ENCODE measurements at regions not wholly inside any gene's neighbourhood (a gene's known extent, or its start where the extent isn't known, plus 50 kb on each side); places are given as distances from the start of the nearest gene placed in this dataset.
"Not testable (repeated sequence)": the region's sequence is repeated elsewhere in the genome, so short reads cannot be mapped to it uniquely, and the experiment has no call there.

DNA sequence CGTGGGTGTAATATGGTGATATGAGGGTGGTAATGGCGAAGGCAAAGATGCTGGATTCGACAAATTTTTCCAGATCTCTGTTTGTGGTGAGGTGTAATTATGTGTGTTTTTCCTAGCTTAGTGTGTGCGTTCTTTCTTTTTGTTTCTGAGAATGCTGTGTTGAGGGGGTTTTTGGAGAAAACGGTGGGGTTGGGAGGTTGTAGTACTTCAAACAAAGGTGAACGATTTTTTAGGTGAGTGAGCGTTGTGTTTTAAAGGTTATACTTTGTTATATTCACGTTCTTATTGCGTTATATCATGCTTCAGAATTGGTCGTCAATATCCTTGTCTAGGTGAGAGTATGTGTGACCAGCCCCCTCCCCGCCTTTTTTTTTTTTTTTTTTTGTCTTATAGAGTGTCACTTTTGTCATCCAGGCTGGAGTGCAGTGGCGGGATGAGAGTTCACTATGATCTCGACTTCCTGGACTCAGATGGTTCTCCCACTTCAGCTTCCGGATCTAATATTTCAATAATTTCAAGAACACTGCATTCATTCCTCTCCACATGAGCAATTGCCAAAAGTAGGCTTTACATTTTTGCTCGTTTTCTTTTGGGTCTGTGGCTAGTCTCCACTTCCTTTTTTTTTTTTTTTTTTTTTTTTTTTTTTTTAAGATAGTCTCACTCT lies 82.2 kb upstream of the RNU2-1 start:
- no peak for DNase-seq (ENCODE audit: low spot score)

DNA sequence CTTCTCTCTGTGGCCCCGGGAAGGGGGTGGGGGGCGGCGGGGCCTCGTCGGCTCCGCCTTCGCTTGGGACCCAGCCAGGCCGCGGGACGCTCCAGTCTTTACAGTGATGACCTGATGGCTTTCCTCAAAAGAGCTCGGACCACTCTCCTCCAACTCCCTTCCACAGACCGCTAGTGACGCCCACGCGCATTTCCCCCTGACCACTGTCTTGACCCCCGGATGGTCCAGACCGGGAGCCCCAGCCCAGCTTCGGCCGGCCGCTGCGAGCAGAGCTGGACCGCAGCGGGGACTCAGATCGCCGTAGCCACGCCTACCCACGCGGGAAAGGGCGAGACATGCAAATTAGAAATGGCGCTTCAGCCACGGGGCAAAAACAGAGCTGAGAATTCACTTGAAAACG lies 81.6 kb upstream of the RNU2-1 start:
- DNase-seq (ENCODE audit: low spot score), result no peak

DNA sequence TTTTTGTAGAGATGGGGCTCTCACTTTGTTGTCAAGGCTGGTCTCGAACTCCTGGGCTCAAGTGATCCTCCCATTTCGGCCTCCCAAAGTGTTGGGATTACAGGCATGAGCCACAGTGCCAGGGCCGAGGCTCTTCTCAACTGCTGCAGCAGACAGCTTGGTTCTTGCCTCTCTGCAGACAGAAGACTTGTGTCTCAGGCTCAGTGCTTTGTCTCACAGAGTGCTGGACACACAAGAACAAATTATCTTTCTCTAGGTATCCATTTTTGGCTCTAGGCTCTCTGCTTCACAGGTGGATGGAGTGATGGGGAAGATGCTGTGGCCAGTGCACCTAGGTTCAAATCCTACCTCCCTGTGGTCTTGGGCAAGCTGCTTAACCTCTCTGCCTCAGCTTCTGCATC lies 80.8 kb upstream of the RNU2-1 start:
- DNase-seq (ENCODE audit: low spot score), result no peak

DNA sequence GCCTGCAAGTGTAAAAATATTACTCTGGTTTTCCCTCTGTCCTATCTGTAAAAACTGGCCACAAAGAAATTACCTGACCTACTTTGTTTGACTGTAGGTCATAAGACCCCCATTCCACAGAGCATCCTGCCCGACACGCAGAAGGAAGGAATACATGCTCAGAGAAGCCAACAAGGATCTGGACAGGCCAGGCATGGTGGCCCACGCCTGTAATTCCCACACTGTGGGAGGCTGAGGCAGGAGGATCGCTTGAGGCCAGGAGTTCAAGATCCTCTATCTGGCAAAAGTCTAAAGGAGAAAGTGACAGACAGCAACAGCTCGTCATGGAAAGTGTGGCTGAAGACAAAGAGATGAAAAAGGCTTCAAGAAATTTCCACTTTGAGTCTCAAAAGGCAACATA lies 78.2 kb upstream of the RNU2-1 start:
- no peak for DNase-seq (ENCODE audit: low spot score)

DNA sequence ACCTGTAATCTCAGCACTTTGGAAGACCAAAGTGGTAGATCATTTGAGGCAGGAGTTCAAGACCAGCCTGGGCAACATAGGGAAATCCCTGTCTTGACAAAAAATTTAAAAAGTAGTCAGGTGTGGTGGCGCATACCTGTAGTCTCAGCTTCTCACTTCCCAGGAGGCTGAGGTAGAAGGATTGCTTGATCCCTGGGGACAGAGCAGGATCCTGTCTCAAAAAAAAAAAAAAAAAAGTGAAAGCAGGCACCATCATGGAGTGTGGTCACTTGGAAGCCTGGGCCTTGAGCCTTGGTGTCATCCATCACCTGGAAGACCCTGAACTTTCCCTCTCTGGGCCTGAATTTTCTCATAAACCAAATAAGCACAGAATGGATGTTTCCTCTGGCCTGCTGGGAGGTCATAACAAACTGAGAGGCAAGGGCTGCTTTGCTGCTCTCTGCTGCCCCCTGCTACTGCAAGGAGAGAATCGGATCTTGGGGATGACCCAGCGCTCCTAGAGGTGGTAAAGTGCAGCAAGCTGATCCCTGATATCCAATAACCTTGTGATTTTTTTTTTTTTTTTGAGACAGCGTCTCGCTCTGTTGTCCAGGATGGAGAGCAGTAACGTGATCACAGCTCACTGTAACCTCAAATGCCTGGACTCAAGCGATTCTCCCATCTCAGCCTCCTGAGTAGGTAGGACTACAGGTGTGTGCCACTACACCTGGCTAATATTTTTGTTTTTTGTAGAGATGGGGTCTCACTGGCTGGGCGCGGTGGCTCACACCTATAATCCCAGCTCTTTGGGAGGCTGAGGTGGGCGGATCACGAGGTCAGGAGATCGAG lies 75.9 kb upstream of the RNU2-1 start:
- no peak for DNase-seq (ENCODE audit: low spot score)

DNA sequence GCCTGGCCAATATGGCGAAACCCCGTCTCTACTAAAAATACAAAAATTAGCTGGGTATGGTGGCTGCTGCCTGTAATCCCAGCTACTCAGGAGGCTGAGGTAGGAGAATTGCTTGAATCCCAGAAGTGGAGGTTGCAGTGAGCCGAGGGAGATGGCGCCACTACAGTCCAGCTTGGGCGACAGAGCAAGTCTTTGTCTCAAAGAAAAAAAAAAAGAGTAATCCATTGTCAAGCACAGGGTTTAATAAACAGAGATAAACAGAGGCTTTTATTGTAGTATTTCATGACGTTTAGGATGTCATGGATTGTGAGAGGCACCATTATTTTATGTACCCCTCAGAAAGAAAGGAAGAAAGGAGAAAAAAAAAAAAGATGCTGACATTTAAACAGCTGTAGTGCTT lies 75.2 kb upstream of the RNU2-1 start:
- DNase-seq (ENCODE audit: low spot score), result no peak

DNA sequence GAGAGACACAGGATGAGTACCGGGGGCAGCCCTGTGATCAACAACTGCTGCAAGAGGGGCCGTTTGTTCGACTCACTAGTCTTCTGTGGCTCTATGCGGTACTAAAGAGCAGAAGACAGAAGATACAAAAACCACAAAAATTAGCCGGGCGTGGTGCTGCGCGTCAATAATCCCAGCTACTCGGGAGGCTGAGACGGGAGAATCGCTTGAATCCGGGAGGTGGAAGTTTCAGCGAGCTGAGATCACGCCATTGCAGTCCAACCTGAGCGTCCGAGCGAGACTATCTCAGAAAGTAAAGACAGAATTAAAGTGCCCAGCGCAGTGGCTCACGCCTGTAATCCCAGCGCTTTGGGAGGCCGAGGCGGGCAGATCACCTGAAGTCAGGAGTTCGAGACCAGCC lies 71.0 kb upstream of the RNU2-1 start:
- not testable (repeated sequence) for DNase-seq (ENCODE audit: low spot score)

DNA sequence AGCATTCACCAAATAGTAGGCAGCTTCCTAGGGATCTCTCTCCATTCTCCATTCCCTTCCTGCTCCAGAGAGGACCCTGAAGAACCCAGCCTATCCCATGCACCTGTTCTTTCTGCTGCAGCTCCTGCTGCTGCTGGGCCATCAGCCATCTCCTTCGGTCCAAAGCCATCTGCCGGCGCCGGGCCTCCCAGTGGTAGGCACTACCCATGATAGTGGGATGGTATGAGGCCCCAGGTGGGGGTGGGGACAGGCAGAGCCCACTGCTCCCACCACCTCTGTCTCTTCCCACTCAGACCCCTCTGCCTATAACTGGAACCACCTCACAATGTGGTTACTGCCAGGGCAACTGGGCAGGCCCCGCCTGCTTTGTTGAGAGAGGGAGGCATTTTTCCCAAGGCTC lies 69.3 kb upstream of the RNU2-1 start:
- DNase-seq (ENCODE audit: low spot score), result not testable (repeated sequence)

DNA sequence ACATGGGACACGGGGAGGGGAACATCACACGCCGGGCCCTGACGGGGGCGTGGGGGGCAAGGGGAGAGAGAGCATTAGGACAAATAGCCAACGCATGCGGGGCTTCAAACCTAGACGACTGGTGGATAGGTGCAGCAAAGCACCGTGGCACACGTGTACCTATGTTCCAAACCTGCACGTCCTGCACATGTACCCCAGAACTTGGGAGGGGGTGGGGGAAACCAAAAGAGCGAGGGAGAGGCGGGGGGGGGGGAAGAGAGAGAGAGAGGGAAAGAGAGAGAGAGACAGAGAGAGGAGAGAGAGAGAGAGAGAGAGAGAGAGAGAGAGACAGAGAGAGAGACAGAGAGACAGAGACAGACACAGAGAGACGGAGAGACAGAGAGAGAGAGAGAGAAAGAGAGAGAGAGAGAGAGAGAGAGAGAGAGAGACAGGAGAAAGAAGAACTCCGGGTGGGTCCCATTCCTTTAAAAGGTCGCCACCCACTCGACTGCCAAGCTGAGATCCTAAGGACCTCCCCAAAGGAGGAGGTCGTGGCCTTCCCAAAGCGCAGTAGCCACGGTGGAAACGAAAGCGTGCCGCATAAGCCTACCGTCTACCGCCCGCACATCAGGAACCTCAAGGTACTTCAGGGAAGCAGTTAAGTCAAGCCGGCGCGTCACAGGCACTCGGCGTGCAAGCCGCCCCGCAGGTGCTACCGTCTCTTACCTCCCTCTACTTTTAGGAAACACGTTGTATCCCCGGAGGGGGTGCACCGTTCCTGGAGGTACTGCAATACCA lies 65.7 kb upstream of the RNU2-1 start:
- not testable (repeated sequence) for DNase-seq (ENCODE audit: low spot score)

DNA sequence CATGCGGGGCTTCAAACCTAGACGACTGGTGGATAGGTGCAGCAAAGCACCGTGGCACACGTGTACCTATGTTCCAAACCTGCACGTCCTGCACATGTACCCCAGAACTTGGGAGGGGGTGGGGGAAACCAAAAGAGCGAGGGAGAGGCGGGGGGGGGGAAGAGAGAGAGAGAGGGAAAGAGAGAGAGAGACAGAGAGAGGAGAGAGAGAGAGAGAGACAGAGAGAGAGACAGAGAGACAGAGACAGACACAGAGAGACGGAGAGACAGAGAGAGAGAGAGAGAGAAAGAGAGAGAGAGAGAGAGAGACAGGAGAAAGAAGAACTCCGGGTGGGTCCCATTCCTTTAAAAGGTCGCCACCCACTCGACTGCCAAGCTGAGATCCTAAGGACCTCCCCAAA lies 55.9 kb upstream of the RNU2-1 start:
- DNase-seq (ENCODE audit: low spot score), result not testable (repeated sequence)

DNA sequence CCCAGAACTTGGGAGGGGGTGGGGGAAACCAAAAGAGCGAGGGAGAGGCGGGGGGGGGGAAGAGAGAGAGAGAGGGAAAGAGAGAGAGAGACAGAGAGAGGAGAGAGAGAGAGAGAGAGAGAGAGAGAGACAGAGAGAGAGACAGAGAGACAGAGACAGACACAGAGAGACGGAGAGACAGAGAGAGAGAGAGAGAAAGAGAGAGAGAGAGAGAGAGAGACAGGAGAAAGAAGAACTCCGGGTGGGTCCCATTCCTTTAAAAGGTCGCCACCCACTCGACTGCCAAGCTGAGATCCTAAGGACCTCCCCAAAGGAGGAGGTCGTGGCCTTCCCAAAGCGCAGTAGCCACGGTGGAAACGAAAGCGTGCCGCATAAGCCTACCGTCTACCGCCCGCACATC lies 49.8 kb upstream of the RNU2-1 start:
- not testable (repeated sequence) for DNase-seq (ENCODE audit: low spot score)

Measured in hematopoietic multipotent progenitor cell treated with erythropoietin and hydrocortisone succinate and interleukin-3 and kit ligand, for 15 days (in vitro differentiated cells).